GM21447 (cell line): ENCODE measurements at regions not wholly inside any gene's neighbourhood (a gene's known extent, or its start where the extent isn't known, plus 50 kb on each side); places are given as distances from the start of the nearest gene placed in this dataset.

Source experiments
- ATAC-seq: cut with Tn5 transposase; IDR thresholded peaks from one replicate; pipeline ENCODE4 v1.9.1; 2021; ENCODE audit not compliant: unreplicated experiment

DNA sequence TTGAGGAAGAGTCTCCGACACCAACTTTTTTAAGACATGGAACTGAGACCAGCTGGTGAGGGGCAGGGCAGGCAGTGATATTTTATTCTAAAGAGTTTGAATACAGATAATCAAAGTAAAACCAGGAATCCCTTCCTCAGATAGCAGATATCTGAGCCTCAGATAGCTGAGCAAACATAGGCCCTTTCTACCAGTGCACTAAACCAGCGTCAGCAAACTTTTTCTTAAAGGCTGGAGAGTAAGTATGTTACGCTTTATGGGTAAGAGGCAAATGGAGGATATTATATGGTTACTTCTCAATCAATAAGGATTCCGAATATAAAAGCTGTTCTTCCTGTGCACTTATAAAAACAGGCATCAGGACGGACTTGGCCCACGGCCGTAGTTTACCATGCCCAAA is 73.9 kb downstream of the WNT5A start:
- no peak for ATAC-seq

DNA sequence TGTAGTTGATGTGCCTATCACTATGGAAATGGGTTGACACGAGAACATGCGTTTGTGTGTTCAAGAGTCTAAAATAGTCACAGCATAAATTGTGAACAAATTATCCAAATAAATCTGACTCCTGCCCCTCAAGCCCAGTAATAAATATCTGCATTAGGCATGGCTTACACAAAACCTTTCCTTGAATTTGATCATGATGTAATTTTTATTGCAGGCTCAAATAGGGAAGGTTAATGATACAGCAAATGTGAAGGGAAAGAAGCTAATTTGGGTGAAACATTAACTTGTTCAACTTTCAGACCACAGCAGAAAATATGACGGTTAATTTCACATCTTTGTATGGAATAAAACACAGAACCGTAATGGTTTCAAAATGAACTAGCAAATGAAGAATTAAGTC is 74.6 kb downstream of the WNT5A start:
- ATAC-seq, result no peak

DNA sequence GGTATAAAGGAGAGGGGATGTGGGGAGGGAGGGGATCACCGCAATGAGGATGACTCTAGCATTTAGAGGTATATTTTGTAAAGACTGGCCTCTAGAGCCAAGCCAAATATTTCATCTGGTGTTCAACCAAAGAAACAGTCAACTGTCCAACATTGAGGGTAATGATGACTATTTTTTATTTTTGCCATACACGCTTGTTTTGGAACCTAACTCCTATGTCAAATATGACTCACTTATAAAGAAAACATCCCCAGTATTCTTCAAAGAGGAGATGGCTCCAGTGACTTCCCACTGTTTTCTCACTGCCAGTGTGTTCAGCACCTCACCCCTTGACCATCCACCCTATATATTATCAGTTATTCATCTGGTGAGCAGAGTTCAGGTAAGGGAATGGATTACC is 77.3 kb downstream of the WNT5A start:
- ATAC-seq, result no peak

DNA sequence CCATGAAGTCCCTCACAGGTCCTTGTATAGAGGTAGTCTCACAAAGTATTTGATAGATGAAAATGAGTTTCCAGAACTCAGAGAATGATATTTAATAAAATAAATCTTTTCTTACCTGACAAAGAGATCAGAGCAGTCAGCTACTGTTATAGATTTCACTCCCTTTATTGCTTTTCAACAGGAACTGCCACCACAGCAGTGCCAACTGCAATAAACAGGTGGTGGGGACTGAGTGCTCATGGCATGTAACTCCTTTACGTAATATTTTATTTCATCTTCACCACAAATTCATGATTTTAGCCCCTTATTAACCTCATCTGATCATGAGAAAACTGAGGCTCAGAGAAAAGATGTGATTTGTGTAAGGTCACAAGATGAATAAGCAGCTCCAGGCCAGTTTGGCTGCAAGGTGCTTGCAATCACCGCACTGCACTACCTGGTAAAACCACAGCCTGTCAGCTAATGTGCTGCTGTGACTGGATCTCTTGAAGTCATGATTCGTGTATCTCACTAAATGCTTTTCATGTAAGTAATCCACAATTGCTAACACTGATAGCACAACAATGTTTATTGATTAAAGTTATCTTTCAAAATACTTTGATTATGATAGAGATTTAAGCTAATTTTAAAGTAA is 78.8 kb downstream of the WNT5A start:
- ATAC-seq, result no peak

DNA sequence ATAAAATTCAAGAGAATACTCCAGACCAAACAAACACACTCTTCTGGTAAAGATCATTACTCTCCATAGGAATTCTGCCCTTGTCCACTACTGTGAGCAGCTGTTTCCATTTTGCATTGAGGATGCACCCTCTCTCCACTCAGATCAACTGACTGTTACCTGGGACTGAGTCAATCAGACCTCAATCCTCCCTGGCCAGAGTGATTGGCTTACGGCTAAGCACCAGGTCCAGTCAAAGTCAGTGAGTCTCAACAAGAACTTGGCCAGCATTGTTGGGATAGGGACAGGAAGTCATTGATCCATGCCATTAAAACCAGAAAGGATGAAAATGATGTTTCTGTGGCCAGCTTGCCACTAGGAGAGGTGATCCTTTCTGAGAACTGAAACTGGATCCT is 79.7 kb downstream of the WNT5A start:
- no peak for ATAC-seq

DNA sequence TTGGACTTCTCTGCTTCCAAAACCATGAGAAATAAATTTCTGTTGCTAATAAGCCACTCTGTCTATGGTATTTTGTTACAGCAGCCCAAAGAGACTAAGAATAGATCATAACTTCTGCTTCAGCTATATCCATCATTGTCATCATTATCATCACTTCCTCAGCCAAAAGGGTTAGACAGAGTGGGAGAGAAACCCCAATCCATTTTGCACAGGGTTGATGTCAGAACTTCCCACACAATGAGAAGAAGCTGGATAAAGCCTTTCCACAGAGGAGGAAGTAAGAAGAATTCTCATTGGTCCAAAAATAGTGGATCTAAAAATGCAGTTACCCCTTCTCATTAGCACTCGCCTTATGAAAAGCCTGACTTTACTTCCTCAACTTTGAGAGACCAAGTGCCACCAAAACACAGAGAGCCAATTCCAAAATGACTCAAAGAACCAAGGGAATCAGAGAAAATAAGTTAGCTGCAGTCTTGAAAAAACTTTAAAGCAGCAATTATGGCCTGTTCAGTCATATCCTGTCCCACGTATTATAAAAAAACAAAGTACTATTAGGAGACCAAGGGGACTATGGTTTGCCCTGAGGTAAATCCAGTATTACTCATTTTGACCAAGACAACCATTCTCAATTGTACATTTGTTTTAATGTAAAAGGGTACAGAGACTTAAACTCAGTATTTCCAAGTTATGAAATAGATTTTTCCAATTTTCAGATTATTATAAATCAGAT is 80.2 kb downstream of the WNT5A start:
- ATAC-seq, result no peak

DNA sequence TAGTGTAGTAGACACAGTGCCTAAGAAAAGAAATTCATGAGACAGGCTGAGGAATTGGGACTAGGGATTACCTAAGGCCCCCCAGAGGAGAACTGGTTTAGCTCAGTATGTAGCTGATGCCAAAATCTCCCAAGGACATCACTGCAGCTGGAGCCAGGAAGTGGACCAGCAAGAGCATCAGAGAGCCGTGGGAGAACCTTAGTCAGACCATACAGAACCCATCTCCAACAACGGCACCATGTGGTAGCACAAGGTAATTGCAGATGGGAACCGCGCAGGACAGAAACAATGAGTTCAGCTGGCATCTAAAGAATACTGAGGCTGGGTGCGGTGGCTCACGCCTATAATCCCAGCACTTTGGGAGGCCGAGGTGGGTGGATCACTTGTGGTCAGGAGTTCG is 81.7 kb downstream of the WNT5A start:
- no peak for ATAC-seq

DNA sequence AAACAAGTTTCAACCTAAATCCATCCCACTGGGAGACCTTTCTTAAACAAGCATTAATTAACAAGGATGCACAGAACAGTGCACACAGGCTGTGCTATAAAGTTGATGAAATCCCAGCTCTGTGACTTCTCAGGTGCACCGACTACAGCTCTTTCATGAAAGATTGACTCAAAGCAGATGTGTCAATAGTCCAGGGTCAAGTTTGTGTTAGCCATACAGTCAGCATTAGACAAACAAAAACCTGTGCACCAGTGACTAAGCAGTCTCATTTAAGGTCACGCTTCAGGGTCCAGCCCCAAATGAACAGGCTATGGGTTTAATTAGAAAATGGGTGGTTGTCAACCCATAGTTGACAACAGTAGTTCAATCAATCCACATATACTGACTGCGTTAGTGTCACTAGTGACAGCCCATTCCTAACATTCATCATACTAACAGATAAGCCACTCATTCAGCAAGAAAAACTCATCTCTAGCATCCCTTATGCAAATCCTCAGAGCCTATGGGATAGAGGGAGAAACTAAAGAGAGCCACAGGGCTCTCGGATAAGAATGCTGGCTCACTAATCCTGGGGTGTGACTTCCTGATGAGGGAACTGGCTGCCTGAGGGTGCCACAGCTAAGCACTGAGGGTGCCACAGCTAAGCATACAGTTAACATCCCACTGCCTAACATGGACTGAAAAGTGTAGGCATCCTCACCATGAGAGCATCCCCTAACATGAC is 84.1 kb downstream of the WNT5A start:
- no peak for ATAC-seq

DNA sequence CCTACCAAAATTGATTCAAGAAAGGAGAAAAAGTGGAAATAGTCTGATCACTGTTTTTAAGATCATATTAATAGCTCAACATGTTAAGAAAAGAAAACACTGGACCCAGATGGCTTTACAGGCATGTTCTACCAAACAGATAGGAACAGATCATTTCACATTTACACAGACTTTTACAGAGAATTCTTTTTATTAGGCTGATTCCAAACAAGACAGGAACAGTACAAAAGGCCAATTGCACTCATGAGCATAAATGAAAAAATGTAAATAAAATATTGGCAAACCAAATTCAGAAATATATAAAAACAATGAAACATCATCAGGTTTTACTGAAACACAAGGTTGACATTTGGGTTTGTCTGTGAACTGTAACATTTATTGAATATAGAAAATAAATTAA is 106.5 kb downstream of the WNT5A start:
- ATAC-seq, result no peak

DNA sequence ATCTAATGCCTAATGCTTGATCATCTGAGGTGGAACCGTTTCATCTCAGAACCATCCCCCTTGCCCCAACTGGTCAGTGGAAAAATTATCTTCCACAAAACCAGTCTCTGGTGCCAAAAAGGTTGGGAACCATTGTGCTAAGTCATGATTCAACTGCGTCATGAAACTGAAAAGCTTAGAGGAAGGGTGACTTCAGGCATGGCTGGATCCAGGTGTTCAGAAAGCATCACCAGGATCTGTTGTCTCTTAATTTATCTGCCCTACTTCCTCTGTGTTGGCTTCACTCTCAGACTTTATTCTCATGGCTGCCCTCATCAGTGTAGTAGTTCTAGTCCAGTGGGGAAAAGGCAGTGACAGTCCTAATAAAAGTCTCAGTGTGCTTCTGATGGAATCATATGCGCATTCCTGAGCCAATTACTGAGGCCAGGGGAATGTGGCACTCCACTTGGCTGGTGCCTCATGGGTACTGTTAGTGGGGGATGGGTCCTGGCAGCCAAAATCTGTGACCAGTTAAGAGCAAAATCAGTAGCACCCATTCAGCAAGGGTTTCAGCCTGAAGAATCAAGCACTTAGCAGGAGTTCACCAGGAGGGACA is 110.3 kb downstream of the WNT5A start:
- no peak for ATAC-seq

DNA sequence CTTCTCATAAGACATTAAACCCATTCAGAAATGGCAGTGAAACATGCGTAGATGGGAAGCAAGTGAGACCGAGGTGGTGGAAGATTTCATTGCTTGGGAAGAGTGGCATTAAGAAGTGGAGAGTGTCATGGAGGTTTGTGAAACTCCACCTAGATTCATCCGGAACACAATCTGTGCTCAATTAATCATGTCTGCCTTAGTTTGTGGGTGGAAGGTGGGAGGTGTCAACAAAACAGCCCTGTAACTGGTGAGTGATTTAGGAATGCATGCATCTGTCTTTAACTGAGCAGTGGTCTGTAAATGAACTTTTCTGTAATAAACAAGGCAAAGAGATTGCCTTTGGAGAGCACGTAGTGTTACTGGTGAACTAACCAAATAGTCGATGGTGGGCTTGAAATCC is 113.7 kb downstream of the WNT5A start:
- no peak for ATAC-seq

DNA sequence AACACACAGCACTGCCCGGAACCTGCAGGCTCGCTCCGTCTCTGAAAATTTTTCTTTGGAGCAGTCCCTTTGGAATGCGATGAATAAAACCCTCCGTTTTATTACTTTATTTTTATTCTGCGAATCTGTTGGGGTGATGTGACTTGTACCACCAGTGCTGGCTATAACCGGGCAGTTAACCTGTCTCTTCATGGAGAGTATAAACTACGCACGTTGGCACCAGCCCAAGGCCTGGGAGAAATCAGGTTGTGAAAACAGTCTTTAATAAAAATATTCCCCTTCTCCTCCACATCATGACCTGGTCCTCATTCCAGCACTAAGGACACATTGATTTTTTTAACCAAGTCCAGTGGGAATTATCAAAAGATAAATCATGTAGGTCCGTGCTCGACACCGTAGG is 116.8 kb downstream of the WNT5A start:
- ATAC-seq, result no peak

DNA sequence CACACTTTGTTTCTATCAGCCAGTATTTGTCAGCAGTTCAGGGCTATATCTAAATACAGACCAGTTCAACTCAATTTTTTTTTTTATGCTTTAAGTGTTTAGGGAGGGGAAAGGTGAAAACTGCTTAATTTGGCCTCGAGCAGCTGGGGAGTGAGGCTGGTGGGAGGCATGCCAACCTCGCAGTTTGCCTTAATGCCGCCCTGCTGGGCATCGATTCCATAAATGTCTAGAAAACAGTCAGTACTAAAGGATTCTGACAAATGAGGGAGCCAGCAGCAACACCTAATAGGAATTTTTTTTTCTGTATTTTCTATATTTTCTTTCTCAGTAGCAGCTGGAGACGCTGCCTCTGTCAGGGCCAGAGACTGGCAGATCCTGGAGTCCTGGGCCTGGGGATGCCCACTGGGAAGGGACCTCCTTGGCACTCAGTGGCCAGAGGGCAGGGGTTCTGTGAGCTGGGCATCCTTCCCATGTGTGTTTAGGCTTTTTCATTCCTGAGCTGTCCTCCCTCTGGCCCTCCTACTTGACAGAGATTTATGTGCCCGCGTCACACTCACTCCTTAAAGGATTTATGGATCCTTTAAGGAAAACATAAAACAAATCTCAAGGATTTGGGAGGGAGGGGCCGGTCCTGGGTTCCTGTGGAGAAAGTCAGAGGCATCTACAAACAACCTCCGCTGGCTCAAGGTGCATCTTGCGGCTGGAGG is 117.8 kb downstream of the WNT5A start:
- ATAC-seq, result no peak

DNA sequence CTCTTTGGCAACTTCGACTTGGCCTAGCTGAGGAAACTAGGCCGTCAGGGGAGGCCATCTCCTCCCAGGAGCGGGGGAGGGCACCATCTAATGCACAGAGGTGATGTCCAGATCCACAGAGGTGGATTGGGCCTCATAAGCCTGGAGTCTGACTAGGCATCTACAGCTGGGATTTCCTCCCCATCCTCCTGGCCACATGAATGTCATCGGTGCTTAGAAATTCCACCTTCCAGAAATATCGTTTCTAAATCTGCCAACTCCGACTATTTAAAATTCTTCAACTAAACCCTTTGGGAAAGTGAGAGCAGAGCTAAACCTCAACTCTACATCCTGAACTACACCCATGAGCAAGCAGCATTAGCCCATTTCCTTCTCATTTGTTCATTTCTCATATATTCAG is 118.7 kb downstream of the WNT5A start:
- no peak for ATAC-seq

DNA sequence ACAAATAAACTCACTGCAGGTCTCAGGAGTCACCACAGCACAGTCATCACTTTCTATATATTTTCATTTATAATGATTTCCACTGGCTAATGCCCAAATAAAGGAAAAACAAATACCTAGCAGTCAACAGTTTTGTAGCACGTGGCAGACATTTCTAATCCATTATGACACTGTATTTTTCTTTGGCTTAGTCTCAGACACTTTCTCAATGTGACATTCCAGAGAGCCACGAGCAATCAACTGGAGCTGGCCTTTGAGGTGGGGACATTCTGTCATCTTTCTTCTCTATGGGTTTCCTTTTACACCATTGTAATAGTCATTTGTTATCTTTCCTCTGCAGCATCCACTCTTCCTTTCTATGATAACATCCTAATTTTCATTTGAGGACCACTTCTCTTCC is 119.7 kb downstream of the WNT5A start:
- ATAC-seq, result no peak

DNA sequence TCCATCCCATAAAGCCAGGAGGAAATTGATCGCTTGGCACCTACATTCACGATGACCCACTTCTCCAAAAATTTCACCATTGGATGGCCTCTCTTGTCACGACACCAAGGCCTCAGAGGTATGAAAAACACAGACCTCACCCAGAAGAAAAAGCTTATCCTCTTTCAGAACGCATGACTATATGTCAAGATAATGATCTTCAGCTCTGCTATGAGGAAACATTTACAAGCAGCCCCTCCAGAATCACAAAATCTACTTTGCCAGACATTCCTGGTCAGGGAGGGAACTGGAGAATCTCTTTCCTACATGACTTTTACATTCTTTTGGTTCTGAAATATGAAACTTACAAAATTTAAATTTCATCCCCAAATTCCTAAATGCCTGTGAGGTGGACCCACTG is 122.7 kb downstream of the WNT5A start:
- ATAC-seq, result no peak

DNA sequence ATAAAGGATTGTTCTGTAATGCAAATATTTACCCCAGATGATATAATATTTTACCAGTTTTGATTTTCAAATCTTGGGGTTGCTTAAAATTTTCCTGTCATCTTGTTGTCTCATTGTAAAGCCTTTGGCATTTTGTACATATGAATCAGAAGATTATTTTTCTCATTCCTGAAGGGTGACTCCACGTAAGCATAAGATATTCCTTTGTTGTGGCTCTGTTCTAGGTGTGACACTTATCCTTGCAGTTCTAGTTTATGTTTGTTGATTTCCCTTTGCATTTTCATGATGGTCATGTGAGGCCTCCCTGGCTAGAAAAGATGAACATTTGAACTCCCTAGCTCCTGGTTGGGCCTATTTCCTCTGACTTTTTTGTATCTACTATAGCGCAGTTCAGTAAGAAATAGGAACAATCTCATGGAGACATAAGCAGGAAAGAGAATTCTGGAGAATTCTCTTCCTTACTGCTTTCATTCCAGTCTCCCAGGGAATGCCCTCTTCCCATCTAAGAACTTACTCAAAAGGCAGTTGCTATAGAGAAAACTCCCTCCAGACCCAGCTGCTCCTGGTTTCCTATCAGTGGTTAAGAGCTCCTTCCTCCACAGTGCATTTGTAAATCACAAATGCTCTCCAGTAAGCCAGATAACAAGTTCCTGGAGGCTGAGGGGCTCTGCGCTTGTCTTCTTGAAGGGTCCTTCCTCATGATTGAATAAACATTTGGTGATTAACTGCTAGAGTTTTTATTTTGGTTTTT is 124.7 kb downstream of the WNT5A start:
- no peak for ATAC-seq

DNA sequence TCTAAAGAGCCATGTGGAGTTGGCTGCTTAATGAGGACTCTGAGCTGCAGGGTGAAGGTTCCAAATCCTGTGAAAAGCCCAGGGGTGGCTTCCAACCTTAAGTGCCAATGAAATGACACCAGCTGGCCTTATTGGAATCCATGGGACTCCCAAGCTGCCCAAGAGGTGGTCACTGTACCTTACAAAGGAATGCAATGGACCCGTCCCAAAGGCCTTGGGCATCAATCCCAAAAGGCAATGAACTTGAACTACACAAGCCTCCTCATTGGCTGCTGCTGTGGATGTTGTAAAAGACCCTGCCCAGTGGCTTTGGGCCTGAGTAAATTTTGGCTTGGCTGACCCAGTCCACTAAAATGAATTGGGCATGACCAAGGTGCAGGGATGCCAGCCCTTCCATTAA is 129.3 kb downstream of the WNT5A start:
- ATAC-seq, result no peak

DNA sequence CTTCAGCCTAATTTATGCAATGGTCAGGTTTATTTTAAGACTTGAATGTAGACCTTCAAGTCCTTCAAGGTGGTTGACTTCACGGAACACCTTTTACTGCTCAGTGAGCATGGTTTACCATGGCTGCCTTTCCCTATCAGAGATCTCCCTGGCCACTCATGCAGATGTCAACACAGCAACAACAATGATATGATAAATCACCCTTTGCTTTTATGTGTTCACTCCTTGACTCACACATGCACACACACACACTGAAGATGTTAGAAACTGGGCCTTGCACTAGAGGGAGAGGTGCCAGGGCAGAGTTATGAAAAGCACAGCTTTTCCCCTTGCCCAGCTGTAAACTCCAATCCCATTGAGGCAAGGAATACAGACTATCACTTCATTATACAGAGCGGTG is 134.4 kb downstream of the WNT5A start:
- ATAC-seq, result no peak

DNA sequence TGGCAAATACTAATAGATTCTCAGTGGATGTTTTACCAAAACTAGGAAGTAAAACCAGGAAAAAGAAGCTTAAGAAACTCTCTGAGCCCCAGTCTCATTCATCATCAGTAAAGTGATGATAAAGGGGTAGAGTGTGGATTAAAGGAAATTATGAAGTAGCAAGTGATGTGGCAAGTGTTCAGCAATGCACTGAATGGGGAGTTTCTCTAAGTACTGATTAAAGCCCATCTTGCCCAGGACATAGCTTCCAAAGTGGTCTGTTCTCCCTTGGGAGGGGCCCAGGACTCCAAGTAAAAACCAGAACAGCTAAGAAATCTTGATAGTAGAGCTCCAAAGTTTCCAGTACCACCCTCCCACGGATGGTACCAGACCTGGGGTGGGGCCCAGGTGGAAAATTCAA is 137.3 kb downstream of the WNT5A start:
- ATAC-seq, result no peak
